ENCODE measurements at regions not wholly inside any gene's neighbourhood (a gene's known extent, or its start where the extent isn't known, plus 50 kb on each side); places are given as distances from the start of the nearest gene placed in this dataset.

DNA sequence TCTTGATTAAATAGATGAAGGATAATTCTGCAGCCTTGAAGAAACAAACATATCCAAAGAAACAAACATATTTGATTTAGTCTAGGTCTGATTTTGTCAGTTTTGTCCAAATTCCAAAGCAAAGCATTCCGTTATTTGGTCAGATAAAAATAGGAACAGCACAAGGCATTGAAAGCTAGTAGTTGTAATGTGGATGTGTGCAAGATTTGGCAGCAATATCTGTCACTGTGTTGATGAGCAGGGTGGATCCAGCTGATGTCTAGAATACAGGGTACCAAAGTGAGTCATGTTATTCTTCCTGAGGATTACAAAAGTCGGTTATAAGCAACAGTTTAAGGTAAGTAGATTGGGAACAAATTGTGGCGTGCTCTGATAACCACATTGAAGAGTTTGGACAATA lies 69.3 kb upstream of the PLPPR1 start:
- TF ChIP-seq RAD21 (IDR thresholded peaks at IDR 0.05; ENCODE audit: low read length) (no peak), SMC3 (IDR thresholded peaks at IDR 0.05; ENCODE audit: low read depth, low read length) (no peak), EP300 (IDR thresholded peaks at IDR 0.05; ENCODE audit: borderline replicate concordance in 1 of 2, low read depth in 1 of 2, low read length in 1 of 2) (no peak), CHD2 (IDR thresholded peaks at IDR 0.05; ENCODE audit: low read length, partially characterized antibody) (no peak), RXRA (IDR thresholded peaks at IDR 0.05; ENCODE audit: borderline replicate concordance, low read depth) (no peak), JUND (IDR thresholded peaks at IDR 0.05) (no peak), NFIC (IDR thresholded peaks at IDR 0.05; ENCODE audit: borderline replicate concordance) (no peak), POLR2AphosphoS5 (IDR thresholded peaks at IDR 0.05; ENCODE audit: low read depth, low read length) (no peak)
- TF ChIP-seq, protein P1, sequence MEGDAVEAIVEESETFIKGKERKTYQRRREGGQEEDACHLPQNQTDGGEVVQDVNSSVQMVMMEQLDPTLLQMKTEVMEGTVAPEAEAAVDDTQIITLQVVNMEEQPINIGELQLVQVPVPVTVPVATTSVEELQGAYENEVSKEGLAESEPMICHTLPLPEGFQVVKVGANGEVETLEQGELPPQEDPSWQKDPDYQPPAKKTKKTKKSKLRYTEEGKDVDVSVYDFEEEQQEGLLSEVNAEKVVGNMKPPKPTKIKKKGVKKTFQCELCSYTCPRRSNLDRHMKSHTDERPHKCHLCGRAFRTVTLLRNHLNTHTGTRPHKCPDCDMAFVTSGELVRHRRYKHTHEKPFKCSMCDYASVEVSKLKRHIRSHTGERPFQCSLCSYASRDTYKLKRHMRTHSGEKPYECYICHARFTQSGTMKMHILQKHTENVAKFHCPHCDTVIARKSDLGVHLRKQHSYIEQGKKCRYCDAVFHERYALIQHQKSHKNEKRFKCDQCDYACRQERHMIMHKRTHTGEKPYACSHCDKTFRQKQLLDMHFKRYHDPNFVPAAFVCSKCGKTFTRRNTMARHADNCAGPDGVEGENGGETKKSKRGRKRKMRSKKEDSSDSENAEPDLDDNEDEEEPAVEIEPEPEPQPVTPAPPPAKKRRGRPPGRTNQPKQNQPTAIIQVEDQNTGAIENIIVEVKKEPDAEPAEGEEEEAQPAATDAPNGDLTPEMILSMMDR (IDR thresholded peaks at IDR 0.05) = no peak
- TF ChIP-seq, protein P2, sequence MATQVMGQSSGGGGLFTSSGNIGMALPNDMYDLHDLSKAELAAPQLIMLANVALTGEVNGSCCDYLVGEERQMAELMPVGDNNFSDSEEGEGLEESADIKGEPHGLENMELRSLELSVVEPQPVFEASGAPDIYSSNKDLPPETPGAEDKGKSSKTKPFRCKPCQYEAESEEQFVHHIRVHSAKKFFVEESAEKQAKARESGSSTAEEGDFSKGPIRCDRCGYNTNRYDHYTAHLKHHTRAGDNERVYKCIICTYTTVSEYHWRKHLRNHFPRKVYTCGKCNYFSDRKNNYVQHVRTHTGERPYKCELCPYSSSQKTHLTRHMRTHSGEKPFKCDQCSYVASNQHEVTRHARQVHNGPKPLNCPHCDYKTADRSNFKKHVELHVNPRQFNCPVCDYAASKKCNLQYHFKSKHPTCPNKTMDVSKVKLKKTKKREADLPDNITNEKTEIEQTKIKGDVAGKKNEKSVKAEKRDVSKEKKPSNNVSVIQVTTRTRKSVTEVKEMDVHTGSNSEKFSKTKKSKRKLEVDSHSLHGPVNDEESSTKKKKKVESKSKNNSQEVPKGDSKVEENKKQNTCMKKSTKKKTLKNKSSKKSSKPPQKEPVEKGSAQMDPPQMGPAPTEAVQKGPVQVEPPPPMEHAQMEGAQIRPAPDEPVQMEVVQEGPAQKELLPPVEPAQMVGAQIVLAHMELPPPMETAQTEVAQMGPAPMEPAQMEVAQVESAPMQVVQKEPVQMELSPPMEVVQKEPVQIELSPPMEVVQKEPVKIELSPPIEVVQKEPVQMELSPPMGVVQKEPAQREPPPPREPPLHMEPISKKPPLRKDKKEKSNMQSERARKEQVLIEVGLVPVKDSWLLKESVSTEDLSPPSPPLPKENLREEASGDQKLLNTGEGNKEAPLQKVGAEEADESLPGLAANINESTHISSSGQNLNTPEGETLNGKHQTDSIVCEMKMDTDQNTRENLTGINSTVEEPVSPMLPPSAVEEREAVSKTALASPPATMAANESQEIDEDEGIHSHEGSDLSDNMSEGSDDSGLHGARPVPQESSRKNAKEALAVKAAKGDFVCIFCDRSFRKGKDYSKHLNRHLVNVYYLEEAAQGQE (IDR thresholded peaks at IDR 0.05; ENCODE audit: low read depth, low read length) = no peak
- TF ChIP-seq, protein P3, sequence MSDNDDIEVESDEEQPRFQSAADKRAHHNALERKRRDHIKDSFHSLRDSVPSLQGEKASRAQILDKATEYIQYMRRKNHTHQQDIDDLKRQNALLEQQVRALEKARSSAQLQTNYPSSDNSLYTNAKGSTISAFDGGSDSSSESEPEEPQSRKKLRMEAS (IDR thresholded peaks at IDR 0.05; ENCODE audit: low read depth) = no peak

All from SK-N-SH (cell line).